Keratinocyte (primary cell): ENCODE measurements at regions not wholly inside any gene's neighbourhood (a gene's known extent, or its start where the extent isn't known, plus 50 kb on each side); places are given as distances from the start of the nearest gene placed in this dataset.

Experiments used
- DNase-seq: peaks from one replicate; pipeline ENCODE4 v3.0.0-alpha.2; 2011; ENCODE audit warnings: low read depth, missing footprints, low spot score
- FAIRE-seq: peaks from 2 replicates; lab custom pipeline; 2011; peaks lifted over from hg19 to GRCh38; lab: Jason Lieb, UNC
- H2AFZ ChIP-seq: 2 replicates; pipeline ENCODE4 v1.6.0; 2012; ENCODE audit warnings: low read length, control low read depth, inconsistent platforms; ENCODE audit not compliant: control insufficient read depth
- H3K27ac ChIP-seq: 2 replicates; pipeline ENCODE4 v1.5.1; 2011; ENCODE audit warnings: low read length; ENCODE audit not compliant: control insufficient read depth, insufficient read depth
- H3K27me3 ChIP-seq: 3 replicates; pipeline ENCODE4 v1.6.0; 2011; ENCODE audit warnings: low read length; ENCODE audit not compliant: control insufficient read depth, insufficient read depth; ENCODE audit errors: extremely low read depth
- H3K36me3 ChIP-seq, 2 experiments: 2 replicates in 1 of 2; 3 replicates in 1 of 2; pipeline ENCODE4 v1.5.1; 2011; ENCODE audit warnings: low read length in 2 of 2, mild to moderate bottlenecking in 1 of 2; ENCODE audit not compliant: control insufficient read depth in 2 of 2, insufficient read depth in 2 of 2; ENCODE audit errors: extremely low read depth in 1 of 2
- H3K4me1 ChIP-seq: 3 replicates; pipeline ENCODE4 v1.5.1; 2011; ENCODE audit warnings: low read length; ENCODE audit not compliant: control insufficient read depth, insufficient read depth; ENCODE audit errors: extremely low read depth
- H3K4me2 ChIP-seq: 3 replicates; pipeline ENCODE4 v1.6.0; 2011; ENCODE audit warnings: low read depth, low read length; ENCODE audit not compliant: control insufficient read depth, insufficient read depth; ENCODE audit errors: extremely low read depth
- H3K4me3 ChIP-seq, 3 experiments: fragments of 200-600 bp in 1 of 3; sonication (generic) in 1 of 3; 2 replicates in 2 of 3; 3 replicates in 1 of 3; pipeline ENCODE4 v1.5.1; 2011 to 2016; ENCODE audit warnings: low read length in 3 of 3, mild to moderate bottlenecking in 3 of 3, control low read depth in 2 of 3, inconsistent platforms in 1 of 3, low read depth in 1 of 3, mixed read lengths in 1 of 3, mixed run types in 1 of 3, moderate library complexity in 1 of 3; ENCODE audit not compliant: control insufficient read depth in 2 of 3, insufficient read depth in 2 of 3; ENCODE audit errors: extremely low read depth in 1 of 3
- H3K79me2 ChIP-seq: 2 replicates; pipeline ENCODE4 v1.6.0; 2012; ENCODE audit warnings: low read length; ENCODE audit not compliant: control insufficient read depth, insufficient read depth
- H3K9ac ChIP-seq: 3 replicates; pipeline ENCODE4 v1.6.0; 2011; ENCODE audit warnings: low read length; ENCODE audit not compliant: control insufficient read depth, insufficient read depth; ENCODE audit errors: extremely low read depth
- H3K9me1 ChIP-seq: 3 replicates; pipeline ENCODE4 v1.6.0; 2011; ENCODE audit warnings: low read length; ENCODE audit not compliant: control insufficient read depth, insufficient read depth; ENCODE audit errors: extremely low read depth
- H3K9me3 ChIP-seq: 2 replicates; pipeline ENCODE4 v1.5.1; 2012; ENCODE audit warnings: low read depth, low read length; ENCODE audit not compliant: control insufficient read depth
- H4K20me1 ChIP-seq: 3 replicates; pipeline ENCODE4 v1.6.0; 2011; ENCODE audit warnings: low read length; ENCODE audit not compliant: control insufficient read depth, insufficient read depth; ENCODE audit errors: extremely low read depth
- CTCF ChIP-seq, 3 experiments: IDR thresholded peaks in 1 of 3; conservative IDR thresholded peaks in 1 of 3; optimal IDR thresholded peaks in 1 of 3; 2 replicates in 2 of 3; 3 replicates in 1 of 3; pipeline versions ENCODE3 to v1.5.1; 2011; ENCODE audit warnings: low read length in 3 of 3, mild to moderate bottlenecking in 3 of 3, moderate library complexity in 2 of 3, control low read depth in 1 of 3, inconsistent platforms in 1 of 3; ENCODE audit not compliant: insufficient read depth in 2 of 3; ENCODE audit errors: extremely low read depth in 1 of 3
- EZH2 ChIP-seq: IDR thresholded peaks from one replicate; pipeline ENCODE4 v1.6.1; 2012; ENCODE audit warnings: inconsistent platforms, mild to moderate bottlenecking, low read length, moderate library complexity
- dilution Hi-C: fragments of 300-500 bp; cut with MboI; formaldehyde crosslinking; loops from one replicate; pipeline ENCODE4 v1.7.0; 2020; ENCODE audit warnings: low sequenced_read_pairs; ENCODE audit not compliant: extremely low pct_ligation_motif_present

GRCh38 chrX:19178402-19178801 is 56.1 kb upstream of the ADGRG2 start:
- peaks cover 13% of the 10 kb centered on the region for H3K4me1 ChIP-seq
- no peak overlapping the region for H3K4me2 ChIP-seq
- no peaks in the 10 kb centered on the region for H3K9me3 ChIP-seq
- no peaks in the 10 kb centered on the region for H3K79me2 ChIP-seq
- no peaks in the 10 kb centered on the region for H3K36me3 ChIP-seq
- H3K27me3 ChIP-seq: no peaks in the 10 kb centered on the region
- FAIRE-seq (no peak), DNase-seq (no peak)
- H3K9ac ChIP-seq: no peak overlapping the region
- no peak overlapping the region for H3K27ac ChIP-seq
- no peak overlapping the region for H3K4me3 ChIP-seq
- dilution Hi-C loops: no loop called here
- no peaks in the 10 kb centered on the region for H3K9me1 ChIP-seq
- no peaks in the 10 kb centered on the region for H4K20me1 ChIP-seq
- no peak overlapping the region for H2AFZ ChIP-seq
- TF ChIP-seq EZH2 (no peak), CTCF (optimal IDR thresholded peaks at IDR 0.05 in 1 of 3, IDR thresholded peaks at IDR 0.05 in 1 of 3, conservative IDR thresholded peaks at IDR 0.05 in 1 of 3; ENCODE audit: extremely low read depth in 1 of 3, insufficient read depth in 2 of 3, low read length in 3 of 3) (no peak)

- Histone ChIP-seq H3K27ac (no peak overlapping the region), H3K79me2 (no peaks in the 10 kb centered on the region), H3K4me3 (no peak overlapping the region), H3K9me1 (no peaks in the 10 kb centered on the region), H3K4me1 (peaks cover 10% of the 10 kb centered on the region), H3K36me3 (no peaks in the 10 kb centered on the region), H3K4me2 (no peak overlapping the region), H3K9ac (no peak overlapping the region), H3K9me3 (no peaks in the 10 kb centered on the region), H4K20me1 (no peaks in the 10 kb centered on the region), H3K27me3 (no peaks in the 10 kb centered on the region), H2AFZ (no peak overlapping the region)
- no peak for FAIRE-seq
- dilution Hi-C loops: no loop called here
- DNase-seq: no peak
- TF ChIP-seq CTCF (optimal IDR thresholded peaks at IDR 0.05 in 1 of 3, IDR thresholded peaks at IDR 0.05 in 1 of 3, conservative IDR thresholded peaks at IDR 0.05 in 1 of 3; ENCODE audit: extremely low read depth in 1 of 3, insufficient read depth in 2 of 3, low read length in 3 of 3): no peak
- TF ChIP-seq EZH2: no peak
Observed at GRCh38 chrX:19179389-19179788, 57.1 kb upstream of the ADGRG2 start.
